GM18498 (cell line): ENCODE measurements at regions not wholly inside any gene's neighbourhood (a gene's known extent, or its start where the extent isn't known, plus 50 kb on each side); places are given as distances from the start of the nearest gene placed in this dataset.

Experiments used
- ATAC-seq: cut with Tn5 transposase; IDR thresholded peaks from one replicate; pipeline ENCODE4 v1.9.1; 2021; ENCODE audit warnings: mild to moderate bottlenecking, moderate library complexity; ENCODE audit not compliant: unreplicated experiment

- no peak for ATAC-seq
Observed at GRCh38 chr9:119775410-119775809, 406.2 kb upstream of the BRINP1 start.

DNA sequence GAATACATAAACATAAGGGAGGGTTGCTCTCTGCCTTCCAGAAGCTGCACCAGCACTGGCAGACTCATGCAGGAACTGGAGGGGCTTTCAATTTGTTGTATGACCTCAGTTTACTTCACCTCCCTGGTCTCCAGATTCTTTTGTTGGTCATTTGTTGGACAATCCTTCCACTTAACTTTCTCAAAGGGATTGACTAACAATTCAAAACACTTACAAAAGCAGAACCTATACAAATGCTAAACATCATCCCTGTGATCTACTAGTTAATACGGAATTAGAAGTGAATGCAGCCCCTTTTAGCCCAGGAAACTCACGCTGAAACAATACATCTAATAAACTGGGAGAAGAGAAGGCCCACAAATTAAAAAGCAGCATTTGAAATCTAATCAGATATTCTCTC lies 404.6 kb upstream of the BRINP1 start:
- ATAC-seq = no peak

GRCh38 chr9:119771341-119771740 lies 402.1 kb upstream of the BRINP1 start:
- ATAC-seq = no peak

GRCh38 chr9:119768266-119768665 lies 399.0 kb upstream of the BRINP1 start:
- ATAC-seq = no peak

DNA sequence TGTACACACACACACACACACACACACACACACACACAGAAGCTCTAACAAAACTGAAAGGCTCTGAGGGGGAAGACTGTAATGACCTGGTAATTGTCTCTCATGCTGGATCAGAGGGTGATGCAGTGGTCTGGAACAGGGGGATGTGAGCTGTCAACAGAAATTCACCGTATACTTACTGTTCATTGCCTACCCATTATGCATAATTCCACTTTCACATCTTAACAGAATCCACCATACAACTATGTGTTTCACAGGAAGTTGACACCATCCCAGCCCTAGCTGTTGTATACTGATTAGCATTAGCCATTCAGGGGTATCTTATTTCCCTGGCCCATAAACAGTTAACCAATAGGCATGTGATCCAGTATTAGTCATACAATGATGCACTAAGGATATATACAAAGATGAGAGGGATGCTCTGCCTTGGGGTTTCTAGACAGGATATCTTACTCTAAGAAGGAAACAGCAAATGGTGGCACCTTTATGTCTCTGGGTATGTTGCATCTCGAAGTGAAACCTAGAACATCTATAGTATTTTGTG lies 396.5 kb upstream of the BRINP1 start:
- ATAC-seq = no peak

- no peak for ATAC-seq
Observed at GRCh38 chr9:119763260-119763659, 394.0 kb upstream of the BRINP1 start.

DNA sequence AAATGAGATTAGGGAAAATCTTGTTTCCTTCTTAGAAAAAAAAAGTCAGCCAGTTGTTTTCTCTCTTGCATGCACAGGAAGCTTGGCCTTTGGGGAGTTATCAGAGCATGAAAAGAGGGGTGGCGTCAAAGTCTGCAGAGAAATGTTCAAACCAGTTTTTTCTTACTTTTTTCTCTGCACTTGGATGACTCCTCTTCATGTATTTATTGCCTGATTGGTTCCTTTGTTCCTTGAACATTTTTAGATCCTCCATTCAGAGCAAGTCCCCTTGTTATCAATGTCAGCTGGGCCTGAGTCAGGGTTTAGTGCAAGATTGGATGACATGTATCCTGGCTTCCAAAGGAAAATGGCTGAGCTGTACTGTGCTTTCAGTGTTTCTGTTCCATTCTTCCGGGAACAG lies 392.6 kb upstream of the BRINP1 start:
- no peak for ATAC-seq

DNA sequence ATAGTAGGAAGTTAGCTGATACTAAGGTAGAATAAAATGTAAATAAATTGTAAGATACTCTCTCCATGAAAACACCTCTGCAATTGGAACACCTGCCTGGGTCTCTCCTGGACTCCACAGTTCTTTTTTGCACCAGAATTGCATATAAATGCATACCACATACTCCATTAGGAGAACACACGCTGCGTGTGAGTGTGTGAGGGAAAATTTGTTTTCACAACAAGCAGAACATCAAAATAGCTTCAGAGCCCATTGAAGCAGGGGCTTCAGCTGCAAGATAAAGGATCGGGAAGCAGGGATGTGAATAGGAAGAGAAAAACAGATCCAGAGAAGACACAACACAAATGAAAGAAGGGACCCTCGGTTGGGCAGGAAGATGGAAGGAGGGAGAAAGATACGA lies 389.8 kb upstream of the BRINP1 start:
- ATAC-seq = no peak

GRCh38 chr9:119758241-119758640 lies 389.0 kb upstream of the BRINP1 start:
- no peak for ATAC-seq

DNA sequence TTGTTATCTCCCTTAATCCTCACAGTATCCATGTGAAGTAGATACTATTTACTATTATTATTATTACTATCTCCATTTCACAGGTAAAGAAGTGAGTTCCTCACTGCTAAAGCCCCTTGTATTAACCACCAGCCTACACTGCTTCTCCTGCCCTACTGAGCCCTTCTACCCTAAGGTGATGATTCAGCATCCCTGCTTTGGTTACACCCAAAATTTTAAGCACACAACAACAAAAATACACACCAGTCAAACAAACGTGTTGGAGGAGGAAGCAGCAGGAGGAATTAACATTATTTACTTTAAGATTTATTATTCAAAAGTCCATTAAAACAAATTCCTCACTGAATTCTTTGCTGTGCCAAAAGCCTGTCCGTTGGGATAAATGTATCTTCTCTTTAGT lies 370.2 kb upstream of the BRINP1 start:
- no peak for ATAC-seq

GRCh38 chr9:119736491-119737454 lies 367.5 kb upstream of the BRINP1 start:
- ATAC-seq = peak; percentile 99

DNA sequence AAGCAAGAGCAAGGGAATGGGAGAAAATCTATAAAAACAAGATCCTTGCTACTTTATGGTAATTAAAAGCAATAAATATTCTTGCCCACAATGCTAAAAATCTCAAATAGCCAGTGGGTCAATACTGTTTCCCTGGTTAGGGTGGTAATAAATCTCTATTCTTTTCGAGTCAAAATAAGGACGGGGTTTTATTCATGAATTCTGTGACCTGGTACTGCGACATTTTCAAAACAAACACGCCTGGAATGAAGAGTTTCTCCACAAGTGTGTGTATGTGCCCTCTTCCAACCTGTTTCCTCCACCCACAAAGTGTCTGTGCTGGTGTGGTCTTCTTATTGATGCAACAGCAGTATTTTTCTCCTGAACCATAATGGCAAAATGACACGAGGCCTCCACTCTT lies 358.8 kb upstream of the BRINP1 start:
- no peak for ATAC-seq

GRCh38 chr9:119726035-119726434 lies 356.8 kb upstream of the BRINP1 start:
- ATAC-seq = no peak

- no peak for ATAC-seq
Observed at GRCh38 chr9:119722384-119722783, 353.1 kb upstream of the BRINP1 start.

DNA sequence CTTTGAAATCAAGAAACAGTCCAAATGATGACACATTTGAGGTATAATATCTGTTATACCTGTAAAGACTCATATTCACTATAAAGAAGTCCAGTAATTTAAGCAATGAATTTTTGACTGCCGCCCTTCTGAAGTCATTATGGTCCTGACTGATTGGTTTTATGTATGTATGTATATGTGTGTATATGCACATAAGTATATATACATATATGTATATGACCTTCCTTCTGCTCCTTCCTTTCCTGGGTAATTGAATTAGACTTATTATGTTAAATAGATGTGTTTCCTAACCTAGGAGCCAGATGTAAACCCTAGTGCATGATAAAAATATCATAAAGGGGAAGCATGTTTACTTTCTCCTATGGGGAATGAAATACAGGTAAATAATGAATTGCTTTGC lies 343.1 kb upstream of the BRINP1 start:
- ATAC-seq = no peak

- no peak for ATAC-seq
Observed at GRCh38 chr9:119709431-119709830, 340.2 kb upstream of the BRINP1 start.

GRCh38 chr9:119707228-119707845 lies 338.1 kb upstream of the BRINP1 start:
- no peak for ATAC-seq

GRCh38 chr9:119701651-119702050 lies 332.4 kb upstream of the BRINP1 start:
- ATAC-seq = no peak

GRCh38 chr9:119698535-119698934 lies 329.3 kb upstream of the BRINP1 start:
- no peak for ATAC-seq

DNA sequence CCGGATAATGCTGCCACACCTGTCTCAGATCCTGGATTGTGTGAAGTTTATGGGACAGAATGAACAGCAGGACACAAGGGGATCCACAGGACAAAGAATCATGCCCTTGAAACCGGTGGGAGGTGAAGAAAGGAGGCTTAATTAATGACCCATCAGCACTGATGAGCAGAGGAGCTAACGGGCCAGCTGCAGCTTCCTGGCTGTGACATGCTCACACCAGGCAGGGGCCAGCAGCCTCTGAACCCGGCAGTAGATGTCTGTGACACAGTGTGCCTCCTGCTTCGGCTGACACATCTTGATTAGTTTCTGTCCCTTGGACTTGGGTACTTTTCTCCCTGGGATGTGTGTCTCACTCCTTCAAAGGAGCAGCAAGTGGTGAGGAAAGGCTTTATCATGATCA lies 328.8 kb upstream of the BRINP1 start:
- ATAC-seq = no peak

DNA sequence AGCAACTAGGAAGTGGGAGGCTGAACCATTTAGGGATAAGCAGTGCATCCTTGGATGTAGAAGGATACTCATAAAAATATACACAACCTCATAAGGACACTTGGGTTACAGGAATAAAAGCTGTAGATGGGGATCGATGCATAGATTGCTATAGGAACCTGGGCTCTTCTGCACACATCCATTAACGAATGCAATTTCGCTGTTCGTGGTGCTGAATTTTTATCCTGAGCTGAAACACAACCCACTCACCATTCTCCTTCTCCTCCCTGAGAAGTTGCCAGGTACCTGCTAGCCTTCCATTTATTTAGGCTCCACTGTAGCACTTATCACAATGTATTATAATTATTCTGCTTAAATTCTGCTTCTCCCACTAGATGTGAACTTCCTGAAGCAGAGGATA lies 320.6 kb upstream of the BRINP1 start:
- ATAC-seq = no peak

- ATAC-seq = no peak
Observed at GRCh38 chr9:119688547-119688946, 319.3 kb upstream of the BRINP1 start.
